Stimulated activated CD4-positive, alpha-beta T cell treated with anti-CD3 and anti-CD28 coated beads, Interleukin-12 subunit alpha, Interleukin-12 subunit beta, amount 100 ng/mL, for 48 hours (primary cell): ENCODE measurements at regions not wholly inside any gene's neighbourhood (a gene's known extent, or its start where the extent isn't known, plus 50 kb on each side); places are given as distances from the start of the nearest gene placed in this dataset.

Source experiments
- DNase-seq, 3 donors: peaks; one replicate each; pipeline ENCODE4 v3.0.0-alpha.2; 2020; ENCODE audit warnings: low read depth in 2 of 3, low spot score in 1 of 3

DNA sequence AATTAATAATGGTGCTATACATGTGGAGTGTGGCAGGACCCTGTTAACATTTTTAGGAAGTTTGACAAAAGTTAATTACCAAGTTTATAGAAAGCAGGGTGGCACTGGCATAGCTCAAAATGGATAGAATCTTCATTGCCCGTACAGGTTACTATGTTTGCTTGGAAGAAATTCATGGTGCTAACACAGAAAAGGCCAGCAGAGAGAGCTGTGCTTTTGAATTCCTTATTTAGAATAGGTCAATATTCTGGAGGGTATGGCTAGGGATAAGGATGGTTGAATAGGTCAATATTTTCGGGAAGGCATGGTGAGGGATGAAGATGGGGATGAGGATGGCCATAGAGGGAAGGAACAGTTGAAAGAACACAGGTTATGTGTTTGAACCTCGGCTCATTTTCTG lies 345.1 kb downstream of the LMO4 start:
- no peak for DNase-seq

DNA sequence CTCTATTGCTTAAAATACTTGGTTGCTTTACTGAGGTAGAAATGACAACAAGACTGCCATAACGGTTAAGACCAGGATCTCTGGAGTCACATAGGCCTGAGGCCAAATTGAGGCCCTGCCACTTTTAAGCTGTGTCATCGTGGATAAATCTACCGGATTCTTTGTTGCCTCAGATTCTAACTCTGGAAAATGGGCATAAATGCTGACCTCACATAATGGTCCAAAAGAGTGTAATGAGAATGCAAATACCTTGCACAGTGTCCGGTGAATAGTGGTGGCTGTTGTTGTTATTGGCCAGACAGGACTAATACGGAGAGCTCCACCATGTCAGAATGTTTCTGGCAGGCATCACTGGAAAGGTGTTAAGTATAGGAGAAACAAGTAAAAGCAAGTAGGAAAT lies 346.1 kb downstream of the LMO4 start:
- DNase-seq = no peak

DNA sequence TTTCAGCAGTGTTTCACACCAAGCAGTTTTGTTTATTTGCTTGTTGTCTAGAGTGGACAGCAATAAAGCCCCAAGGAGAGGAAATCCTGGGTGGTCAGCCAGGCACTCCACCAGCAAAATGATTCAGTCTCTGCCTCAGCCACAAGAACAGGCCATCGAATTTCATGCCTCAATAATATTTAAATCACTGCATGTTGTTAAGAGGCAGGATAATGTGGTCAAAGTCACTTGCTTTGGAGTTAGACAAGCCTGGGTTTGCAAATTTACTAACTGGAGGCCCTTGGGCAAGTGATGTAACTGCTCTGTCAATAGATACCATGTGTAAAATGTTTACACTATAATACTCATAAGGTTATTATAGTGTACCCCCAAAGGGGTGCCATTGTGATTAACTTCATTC lies 349.6 kb downstream of the LMO4 start:
- no peak for DNase-seq

DNA sequence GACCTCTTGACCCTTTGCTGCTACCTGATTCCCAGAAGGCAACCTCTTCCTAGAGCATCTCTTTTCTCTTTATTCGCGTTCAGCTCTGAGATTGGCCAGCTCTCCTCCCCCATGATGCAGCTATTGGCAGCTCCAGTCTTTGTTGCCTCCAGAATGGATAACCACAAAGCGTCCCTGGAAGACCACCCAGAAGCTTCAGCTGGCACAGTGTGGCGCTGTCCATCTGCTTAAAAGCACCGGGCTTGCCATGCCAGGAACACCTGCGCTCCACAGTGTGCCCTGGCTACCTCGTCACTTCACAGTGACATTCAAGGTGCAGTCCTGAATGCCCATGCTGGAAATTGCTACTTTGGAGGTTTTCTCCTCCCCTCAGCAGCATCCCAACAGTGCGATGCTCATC lies 353.9 kb downstream of the LMO4 start:
- no peak for DNase-seq

DNA sequence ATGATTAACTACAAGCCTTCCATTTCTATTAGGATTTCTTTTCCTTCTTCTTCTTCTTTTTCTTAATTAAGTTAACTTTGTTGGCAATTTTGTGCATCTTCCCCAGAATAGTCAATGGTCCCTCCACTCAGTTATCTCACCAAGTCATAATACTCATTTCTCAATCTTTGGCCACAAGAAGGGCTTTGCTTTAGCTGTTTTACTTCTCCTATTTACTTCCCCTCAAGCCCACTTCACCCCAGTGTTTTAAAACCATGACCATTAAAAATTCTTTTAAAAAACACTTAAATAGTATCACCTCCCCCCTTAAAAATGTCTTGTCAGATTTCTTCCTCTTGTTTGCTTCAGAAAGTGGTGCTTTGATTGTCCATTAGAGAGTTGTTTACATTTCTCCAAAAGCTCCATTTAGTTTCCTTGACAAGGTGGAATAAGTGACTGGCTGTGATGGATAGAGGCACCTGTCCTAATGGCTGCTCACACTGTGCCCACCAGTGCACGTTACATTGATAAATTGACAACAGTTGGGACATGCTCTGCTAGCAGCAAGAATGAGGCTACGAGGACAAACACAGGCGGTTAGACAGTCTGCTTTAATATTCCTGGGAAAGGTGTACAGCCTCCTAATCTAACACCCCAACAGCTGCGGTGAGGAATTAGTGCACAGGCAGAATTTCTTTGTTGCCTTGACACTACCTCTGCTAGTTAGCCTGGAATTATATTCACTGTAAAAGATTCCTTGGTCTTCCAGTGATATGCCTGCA lies 354.7 kb downstream of the LMO4 start:
- DNase-seq = no peak

DNA sequence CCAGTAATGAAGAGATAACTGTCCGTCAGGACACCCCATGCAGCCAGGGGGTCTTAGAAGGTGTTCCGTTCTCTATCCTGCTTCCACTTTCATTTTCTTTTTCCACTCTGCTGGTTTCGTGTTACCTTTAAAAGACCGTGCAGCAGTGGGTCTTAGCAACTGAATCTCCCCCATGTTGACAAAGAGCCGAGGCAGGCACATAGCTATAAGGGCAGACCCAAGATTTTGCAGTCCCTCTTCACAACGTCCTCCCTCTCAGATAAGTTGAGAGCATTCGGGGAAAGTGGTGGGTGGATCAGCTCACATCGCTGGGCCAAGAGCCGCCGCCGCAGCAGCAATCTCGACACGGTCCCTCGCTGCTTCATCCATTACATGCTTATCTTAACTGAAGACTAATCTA lies 355.5 kb downstream of the LMO4 start:
- DNase-seq = no peak

DNA sequence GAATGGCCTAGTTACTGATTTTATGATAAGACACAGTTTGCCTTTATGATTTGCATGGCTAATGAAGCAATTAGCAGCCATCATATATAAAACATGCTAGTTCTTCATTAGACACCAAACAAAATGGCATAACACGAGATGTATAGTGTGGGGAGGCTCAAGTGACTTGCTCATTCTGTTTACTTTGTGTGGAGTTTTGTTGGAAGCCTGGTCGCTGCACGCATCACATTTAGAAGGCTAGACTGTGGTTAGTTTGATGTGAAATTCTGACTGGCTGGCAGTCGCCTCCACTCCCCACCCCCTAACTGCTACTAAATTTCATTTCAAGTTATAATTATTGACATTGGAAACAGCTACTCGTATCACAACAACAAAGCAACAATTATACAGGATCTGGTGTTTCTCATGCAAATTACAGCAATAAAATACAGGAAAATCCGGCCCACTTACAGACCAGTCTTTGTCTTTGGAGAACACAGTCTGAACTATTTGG lies 356.1 kb downstream of the LMO4 start:
- no peak for DNase-seq

DNA sequence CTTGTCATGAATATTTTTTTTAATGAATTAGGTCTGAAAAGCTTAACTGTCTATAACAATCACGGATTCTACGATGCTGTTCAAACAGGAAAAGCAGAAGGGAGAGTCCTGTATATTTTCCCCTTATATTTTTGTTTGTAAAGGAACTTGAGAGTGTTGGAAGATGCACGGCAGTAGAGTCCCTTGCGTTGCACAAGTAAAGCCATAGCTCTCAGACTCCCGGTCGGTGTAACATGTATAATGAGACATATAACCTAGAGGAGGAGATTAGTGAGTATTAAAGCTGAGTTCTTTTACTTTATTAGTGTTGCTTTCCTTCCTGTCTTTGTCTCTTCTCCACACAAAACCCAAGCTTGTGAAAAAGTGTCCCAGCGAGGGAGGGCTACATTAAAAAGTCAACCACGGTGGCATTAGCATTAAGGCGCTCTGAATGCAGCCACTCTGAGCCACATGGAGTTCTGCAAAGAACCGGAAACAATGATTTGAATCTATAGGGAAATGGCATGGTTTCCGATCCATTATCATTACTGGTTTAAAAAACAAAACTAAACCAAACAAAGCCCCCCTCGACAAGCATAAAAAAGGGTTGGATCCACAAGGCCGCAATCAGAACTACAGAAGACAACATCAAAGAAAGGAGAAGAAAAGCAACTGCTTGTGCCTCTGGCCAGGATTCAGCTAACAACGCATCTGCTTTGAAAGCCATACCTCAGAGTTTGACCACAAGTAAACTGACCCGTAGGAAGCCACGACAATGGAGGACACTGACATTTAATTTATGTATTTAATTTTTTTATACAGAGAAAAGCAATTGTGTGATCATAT lies 356.8 kb downstream of the LMO4 start:
- no peak for DNase-seq

DNA sequence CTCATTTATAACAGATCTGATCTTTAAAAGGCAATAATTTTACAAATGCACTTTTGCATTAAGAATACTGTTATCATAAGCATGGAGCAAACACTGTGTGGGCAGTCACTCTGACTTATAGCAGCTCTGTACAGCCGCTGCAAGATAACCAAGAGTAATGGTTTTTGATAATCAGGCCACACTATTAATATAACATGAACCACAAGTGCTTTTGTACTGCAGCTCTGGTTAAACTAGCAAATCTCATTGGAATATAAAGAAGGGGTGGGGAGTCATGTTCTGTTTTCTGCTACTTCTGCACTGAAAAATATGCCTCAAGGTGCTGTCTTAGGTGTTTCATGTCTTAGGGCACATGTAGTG lies 357.4 kb downstream of the LMO4 start:
- DNase-seq = no peak

DNA sequence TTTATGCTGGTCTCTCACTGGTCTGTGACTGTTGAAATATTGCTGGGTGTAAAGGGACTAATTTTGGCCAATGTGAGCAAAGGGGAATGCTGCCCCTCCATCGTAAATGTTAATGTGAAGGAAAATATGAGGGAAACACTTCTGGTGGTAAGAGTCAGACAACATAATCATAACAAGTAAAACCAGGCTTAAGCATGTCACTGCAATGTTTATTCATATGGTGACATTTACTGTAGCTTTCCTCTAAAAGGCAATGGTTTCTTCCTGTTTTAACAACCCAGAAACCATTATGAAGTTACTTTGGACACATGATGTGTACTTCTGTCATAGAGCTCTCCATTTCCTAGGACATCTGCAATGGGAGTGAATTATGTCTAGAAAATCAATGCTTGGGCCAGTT lies 358.0 kb downstream of the LMO4 start:
- DNase-seq = no peak

DNA sequence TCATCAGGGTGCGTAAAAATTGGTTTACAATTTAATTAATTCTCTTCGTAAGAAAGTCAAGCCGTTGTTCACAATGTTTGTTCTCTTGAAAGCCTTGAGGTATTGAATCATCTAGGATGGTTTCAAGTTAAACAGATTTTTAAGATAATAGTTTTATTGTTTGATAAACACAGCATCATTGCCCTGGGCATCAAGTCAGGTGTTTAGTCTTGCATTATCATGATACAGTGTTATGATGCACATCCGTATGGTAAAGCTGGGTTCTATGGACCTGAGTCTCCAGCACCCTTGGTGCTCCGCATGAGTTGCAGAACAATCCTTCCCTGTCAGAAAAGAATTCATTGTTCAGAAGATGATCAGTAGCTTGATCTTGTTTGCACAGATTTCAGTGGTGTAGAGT lies 359.5 kb downstream of the LMO4 start:
- DNase-seq = no peak

DNA sequence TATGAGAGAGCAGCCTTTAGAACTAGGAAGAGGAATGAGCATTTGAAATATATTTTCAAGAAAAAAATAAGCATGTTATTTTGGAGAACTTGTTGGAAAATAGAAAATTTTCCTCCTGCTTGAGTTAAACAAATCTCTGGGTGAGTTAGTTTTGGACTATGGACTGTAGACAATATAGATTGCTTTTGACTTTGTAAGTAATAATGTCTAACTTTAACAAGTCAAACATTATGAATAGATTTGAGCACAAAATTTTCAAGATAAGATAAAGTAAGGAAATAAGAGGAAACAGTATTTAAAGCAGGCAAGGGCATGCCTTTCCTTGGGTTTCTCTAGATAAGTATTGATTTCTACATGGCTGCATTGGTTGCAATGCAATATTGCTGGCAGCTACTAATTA lies 360.8 kb downstream of the LMO4 start:
- DNase-seq = no peak

DNA sequence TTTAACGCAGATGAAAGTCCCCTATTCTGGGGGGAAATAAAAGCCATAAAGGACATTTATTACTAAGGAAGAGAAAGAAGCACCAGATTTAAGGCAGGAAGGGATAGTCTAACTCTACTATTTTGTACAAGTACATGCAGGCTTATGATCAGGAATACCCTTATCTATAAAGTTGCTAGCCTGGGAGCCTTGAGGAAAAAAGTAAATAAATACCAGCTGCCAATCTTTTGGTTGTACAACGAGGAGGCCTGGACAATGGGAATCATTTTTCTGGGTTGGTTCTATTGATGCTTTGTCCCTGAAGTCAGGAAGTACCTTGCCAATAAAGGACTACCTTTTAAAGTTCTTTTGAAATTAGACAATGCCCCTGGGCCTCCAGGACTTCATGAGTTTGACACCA lies 367.8 kb downstream of the LMO4 start:
- no peak for DNase-seq

DNA sequence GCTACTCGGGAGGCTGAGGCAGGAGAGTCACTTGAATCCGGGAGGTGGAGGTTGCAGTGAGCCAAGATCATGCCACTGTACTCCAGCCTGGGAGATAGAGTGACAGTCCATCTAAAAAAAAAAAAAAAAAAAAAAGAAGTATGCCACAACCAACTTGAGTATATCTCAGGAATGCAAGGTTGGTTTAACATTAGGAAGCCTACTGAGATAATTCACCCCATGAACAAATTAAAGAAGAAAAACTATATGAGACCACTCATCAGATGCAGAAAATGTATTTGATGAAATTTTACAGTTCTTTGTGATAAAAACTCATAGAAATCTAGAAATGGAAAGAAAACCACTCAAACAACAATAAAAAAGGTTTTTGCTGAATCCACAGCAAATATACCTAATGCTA lies 373.8 kb downstream of the LMO4 start:
- no peak for DNase-seq

DNA sequence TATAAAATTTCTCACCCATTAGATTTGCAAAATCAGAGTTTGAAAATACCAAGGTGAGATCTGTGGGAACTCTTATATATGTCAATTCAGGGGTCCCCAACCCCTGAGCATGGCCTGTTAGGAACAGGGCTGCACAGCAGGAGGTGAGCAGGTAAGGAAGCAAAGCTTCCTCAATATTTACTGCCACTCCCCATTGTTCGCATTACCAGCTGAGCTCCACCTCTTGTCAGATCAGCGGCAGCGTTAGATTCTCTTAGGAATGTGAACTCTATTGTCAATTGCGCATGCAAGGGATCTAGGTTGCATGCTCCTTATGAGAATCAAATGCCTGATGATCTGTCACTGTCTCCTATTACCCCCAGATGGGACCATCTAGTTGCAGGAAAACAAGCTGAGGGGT lies 376.6 kb downstream of the LMO4 start:
- no peak for DNase-seq

DNA sequence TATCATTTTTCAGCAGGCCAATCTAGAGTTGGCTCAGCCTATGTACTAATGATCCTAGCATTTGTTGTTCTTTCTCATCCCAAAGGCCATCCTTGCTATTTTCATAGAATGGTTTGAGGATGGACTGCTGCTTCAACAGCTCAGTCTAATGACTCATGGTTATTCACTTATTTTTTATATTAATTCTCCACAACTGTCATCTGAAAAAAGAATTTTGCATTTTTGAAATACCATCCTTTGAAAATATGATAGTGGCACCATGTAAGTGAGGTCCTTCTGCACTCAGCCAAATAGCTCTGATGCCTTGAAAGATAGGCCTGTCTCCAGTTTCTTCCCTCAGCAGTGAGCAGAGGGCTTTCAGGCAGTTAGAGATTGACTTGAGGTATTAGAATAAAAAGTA lies 377.5 kb downstream of the LMO4 start:
- no peak for DNase-seq

DNA sequence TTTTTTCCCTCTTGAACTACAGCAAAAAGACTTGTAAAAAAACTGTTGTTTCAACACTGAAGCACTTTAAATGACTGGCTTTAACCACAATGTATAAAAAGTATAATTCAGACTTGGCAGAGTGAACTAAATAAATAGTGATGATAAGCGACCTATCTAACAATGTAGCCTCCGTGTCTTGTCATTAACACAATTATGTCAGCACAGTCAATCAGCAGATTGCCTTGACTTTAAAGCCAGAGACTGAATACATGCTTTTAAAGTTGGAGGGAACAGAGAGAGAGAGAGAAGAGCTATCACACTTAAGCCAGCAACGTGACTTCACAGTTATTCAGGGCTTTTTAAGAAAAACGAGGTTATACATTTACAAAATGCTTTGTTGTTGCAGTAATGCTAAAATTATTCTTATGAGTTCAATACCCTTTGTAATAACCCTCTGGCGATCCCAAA lies 378.1 kb downstream of the LMO4 start:
- DNase-seq = no peak

DNA sequence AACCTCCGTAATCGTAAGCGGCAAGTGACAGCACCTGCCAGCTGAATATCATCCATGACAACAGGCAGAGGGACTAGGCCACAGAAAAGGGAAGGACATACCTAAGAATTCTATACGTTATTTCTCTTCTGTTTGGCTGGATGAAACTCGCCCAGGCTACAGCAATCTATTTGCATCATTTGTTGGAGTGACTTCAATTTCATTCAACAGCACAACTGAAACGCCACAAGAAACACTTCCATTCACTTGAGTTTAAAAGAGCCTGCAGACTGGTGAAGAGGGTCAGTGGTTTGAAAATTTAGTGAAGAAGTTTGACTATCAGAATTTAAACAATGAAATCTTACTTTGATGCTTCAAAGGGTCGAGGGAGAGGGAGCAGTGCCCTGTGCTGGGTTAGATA lies 378.7 kb downstream of the LMO4 start:
- DNase-seq = no peak

DNA sequence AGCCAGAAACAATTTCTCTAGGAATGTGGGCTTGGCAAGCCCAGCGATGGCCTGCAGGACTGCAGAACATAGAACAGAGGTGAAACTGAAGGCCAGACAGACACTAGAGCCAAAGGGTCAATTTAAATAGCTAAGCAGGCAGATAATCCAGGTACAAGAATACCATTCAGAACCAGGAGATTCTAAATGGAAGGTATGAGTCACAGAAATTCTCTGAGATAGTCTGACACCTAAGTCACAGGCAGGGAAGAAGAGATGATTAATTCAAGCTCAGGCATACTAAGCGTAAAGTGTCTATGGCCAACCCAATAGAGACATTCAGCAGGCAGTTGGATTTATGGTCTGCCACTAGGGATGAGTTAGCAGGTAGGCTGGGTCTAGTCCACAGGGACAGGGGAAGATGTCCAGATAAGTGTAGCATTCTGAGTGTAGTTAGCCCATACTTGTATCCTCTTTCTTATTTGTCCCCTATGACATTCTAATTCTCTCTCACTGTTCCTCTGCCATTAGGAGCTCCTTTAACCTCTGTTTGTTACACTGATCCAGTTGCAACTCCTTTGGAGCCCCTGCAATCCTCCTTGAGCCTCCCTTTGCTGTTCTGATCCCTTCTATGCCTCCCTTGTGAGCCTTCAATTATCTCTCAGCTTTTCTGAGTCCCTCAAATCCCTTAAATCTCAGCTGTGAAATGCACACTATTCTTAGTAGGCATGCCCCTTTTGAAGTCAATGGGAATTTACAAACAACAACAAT lies 383.8 kb downstream of the LMO4 start:
- no peak for DNase-seq

DNA sequence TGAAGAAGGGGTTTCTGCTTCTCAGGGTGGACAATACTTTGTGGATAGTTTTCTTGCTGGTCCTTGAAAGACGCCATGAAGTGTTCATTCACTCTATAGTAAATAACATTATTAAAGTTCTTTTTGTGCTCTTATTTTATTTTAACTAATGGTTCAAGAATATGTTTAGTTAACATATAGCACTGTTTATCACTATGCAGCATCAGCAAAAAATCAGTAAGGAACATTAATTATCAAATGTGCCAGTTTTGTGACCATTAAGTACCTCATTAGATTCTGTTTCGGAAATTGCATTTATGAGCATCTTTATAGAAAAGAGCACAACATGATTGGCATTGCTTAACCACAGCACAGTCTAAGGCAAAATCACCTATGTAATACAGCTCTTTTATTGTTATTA lies 385.6 kb downstream of the LMO4 start:
- DNase-seq = no peak

DNA sequence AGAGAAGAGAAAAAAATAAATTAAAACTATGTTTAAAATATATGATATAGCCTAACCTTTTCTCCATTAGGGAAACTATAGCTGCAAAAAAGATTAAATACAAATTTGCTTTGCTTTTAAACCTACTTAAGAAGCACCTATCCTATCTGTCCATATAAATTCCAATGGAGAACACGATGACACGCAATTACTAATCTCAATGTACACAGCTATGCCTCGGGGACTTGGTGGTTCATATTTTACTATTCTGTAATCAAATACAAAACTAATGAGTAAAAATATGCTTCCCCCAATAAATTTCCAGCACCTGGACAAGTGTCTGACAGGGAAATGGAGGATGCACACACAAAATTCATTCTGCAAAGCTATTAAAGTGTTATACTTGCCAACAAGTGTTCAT lies 386.4 kb downstream of the LMO4 start:
- DNase-seq = no peak

DNA sequence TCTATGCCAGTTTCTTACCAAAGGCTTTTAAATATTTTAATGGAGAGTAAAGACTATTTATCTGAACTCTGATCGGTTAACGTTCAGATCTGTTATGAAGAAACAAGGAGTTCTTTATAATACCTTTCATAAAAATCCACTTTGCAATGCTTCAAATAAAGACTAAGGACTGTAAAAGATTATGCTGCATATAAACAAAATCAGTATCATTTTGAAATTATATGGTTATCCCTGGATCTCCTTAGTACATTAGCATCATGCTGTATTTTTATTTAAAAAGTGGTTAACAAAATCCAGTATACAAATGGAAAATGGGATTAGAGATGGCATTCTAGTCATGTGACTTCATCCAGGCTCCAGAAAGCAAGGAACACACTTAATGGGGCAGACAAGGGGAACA lies 386.8 kb downstream of the LMO4 start:
- no peak for DNase-seq
